Adipose tissue (tissue), 3 donors: ENCODE measurements at regions not wholly inside any gene's neighbourhood (a gene's known extent, or its start where the extent isn't known, plus 50 kb on each side); places are given as distances from the start of the nearest gene placed in this dataset.

Experiments used
- H3K27ac ChIP-seq: one replicate; pipeline ENCODE4 v1.5.1; 2013; ENCODE audit warnings: low read depth, low read length
- WGBS, 3 donors: extraction: QIAGEN DNeasy Blood & Tissue Kit; methylation state at CpG; one replicate each; pipeline ENCODE4 v1.1.7; 2013; 5-methylcytosine and 5-hydroxymethylcytosine counted together
- donor health status: healthy with polysubstance abuse.
- donor health status: Bipolar disorder and iron deficiency.
- donor health status: healthy.

DNA sequence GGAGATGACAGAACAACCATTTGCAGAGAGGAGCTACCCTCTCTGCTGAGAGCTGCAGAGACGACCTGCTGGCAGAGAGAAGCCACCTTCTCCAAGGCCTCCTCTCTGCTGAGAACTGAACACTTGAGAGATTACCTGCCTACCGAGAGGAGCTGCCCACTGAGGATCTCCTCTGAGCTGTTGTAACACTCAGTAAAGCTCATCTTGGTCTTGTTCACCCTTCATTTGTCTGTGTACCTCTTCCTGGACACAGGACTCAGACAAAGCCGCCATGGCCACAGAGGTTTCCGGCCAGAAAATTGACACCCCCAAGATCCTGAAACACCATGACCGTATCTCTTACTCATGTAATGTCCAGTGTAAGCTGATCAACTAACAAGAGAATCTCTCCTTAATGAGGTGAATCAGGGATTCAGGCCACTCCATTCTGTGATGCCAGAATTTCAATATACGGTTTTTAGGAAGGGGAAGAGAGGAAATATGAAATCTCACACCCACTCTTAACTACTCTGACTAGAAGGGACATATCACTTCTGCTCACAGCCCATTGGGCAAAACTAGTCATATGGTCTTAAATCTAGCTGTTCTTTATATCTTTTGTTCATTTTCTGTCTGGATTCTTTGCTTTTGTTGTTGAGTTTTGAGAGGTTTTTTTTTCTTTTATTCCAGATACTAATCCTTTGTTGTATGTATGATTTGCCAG, 83.8 kb downstream of the RHOU start:
- WGBS, 3 donors: 79 to 85% (median 84%) methylated on average over 6 of the region's 6 CpGs
- no peak overlapping the region for H3K27ac ChIP-seq

GRCh38 chr1:228821252-228821651, 86.0 kb downstream of the RHOU start:
- WGBS, 3 donors: 56 to 91% (median 90%) methylated on average over 2 of the region's 2 CpGs
- H3K27ac ChIP-seq: no peak overlapping the region

GRCh38 chr1:228823200-228823599, 87.9 kb downstream of the RHOU start:
- 80 to 92% (median 86%) methylated on average over 3 of the region's 3 CpGs for WGBS, 3 donors
- H3K27ac ChIP-seq: no peak overlapping the region

- no peak overlapping the region for H3K27ac ChIP-seq
- WGBS, 3 donors: 93 to 97% (median 96%) methylated on average over 7 of the region's 7 CpGs
These were observed 89.1 kb downstream of the RHOU start for GRCh38 chr1:228824366-228824765.

DNA sequence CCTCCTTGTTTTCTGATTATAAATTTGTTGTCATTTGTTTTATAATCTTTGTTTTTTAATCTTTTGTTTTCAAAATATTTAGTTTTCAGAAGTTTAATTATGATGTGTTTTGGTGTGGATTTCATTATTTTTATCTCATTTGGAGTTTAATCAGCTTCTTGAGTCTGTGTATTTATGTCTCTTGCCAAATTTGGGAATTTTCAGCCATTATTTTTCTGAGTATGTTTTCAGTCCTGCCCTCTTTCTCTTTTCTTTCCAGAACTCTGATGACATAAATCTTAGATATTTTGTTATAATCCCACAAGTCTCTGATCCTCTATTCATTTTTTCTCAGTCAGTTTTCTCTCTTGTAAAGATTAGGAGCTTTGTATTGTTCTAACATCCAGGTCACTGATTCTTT, 89.8 kb downstream of the RHOU start:
- no peak overlapping the region for H3K27ac ChIP-seq

DNA sequence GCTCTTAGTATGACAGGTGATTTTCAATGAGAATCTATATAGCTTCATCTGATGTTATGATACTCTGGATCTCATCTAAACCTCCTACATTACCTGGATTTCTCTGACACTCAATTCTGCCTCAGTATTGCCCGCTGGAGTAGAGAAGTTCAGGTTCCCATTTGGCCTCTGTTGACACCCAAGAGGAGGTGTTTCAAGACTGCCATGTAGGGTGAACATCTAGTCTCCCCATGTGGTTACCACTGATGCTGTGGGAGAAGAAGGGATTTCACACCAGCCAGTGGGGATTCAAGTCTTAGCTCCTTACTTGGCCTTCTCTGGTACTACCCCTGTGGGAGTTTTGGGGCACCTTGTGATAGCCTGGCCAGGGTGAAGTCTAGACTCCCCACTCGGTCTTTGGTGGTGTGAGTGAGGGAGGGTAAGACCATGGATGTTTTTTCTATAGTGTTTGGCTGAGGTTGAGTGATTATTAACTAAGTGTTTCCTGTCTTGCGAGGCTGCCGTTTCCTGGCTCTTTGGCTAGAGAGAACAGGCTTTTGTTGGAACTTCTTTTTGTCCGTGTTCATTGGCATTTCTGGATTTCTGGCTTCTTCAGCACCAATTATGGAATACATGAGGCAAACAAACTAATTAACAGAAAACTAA, 90.7 kb downstream of the RHOU start:
- no peak overlapping the region for H3K27ac ChIP-seq
- 47 to 77% (median 49%) methylated on average over 5 of the region's 5 CpGs for WGBS, 3 donors

GRCh38 chr1:228827019-228827418, 91.7 kb downstream of the RHOU start:
- WGBS, 3 donors: 22 to 76% (median 28%) methylated on average over 3 of the region's 3 CpGs
- H3K27ac ChIP-seq: no peak overlapping the region

DNA sequence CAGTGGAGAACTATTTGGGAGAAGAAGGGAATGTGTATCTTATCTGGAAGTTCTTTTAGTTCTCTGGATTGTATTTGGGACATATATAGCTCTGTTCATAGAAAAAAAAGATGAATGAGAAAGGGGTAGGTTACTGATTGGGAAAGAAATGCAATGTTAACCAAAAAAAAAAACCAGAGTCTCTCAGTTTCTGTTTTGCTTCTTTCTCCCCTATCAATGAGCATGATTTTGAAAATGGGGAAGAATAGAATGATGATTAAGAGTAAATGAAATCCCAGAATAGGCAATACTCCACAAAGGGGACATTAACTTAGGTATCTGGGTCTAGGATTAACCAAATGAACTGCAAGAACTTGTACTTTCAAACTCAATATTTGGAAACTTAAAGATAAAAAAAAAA, 92.9 kb downstream of the RHOU start:
- H3K27ac ChIP-seq: no peak overlapping the region

GRCh38 chr1:228830185-228830953, 95.1 kb downstream of the RHOU start:
- no peak overlapping the region for H3K27ac ChIP-seq
- 57 to 94% (median 91%) methylated on average over 14 of the region's 14 CpGs for WGBS, 3 donors

DNA sequence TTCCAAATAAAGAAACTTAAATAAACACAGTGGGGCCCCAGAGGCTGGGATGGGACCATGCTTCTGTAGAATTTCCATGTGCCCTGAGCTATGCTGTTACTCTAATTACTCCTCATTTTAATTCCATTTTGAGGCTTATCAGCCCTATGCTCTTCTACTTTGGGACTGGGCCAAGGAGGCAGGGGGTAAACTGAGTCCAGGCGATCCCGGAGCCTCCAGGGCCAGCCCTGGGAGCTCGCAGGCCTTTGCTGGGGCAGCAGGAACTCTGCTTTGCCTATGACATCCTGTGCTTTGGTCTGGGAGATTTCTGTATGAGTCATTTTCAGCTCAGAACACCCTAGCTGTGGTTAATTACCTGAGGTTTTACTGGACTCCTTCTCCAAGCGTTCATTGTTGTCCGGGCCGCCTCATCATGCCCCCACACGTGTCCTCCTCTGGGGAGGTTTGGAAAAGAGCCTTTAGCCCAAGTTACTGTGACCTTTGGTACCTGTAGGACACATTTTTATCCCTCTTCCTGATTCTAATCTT, 95.7 kb downstream of the RHOU start:
- no peak overlapping the region for H3K27ac ChIP-seq

DNA sequence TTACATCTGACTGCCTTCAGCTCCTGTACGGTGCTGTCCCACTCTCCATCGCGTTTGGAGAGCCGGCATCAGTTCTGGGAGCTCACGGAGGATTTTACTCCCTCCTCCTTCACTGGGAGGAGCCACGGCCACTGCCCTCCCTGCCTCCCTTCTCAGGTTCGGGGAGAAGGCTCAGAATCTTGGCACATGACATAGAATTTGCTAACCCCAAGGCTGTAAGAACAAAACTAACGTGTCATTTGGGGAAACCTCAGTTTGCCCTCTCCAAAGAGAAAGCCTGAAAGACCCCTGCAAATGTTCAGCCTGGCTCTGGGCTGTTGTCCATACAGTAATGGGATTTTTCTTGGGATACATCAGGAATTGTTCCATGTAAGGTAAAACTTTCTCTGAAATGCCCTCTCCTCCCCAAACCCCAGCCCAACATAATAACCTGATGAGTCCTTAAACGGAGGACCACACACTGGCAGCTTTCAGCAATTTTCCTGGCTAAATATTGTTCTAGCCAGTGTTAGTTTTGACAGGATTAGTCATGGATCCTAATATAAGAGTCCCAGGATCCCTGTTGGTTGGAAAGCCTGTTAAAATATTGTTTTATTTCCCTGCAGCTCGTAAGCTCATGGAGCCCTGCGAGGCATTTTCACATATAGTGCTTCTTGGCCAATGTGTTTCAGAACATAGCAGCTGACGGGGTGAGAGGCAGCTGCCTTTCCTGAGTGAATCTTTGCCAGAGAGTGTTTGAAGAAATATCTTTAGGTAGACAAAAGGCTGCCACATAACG, 98.8 kb downstream of the RHOU start:
- 50 to 60% (median 55%) methylated on average over 13 of the region's 13 CpGs for WGBS, 3 donors
- no peak overlapping the region for H3K27ac ChIP-seq

More for the DNA sequence above, 95.7 kb downstream of the RHOU start:
- WGBS, 3 donors: 56 to 71% (median 63%) methylated on average over 7 of the region's 7 CpGs

- WGBS, 3 donors: 91 to 99% (median 97%) methylated on average over 5 of the region's 5 CpGs
- no peak overlapping the region for H3K27ac ChIP-seq
These were observed 100.2 kb downstream of the RHOU start for GRCh38 chr1:228835456-228835855.

DNA sequence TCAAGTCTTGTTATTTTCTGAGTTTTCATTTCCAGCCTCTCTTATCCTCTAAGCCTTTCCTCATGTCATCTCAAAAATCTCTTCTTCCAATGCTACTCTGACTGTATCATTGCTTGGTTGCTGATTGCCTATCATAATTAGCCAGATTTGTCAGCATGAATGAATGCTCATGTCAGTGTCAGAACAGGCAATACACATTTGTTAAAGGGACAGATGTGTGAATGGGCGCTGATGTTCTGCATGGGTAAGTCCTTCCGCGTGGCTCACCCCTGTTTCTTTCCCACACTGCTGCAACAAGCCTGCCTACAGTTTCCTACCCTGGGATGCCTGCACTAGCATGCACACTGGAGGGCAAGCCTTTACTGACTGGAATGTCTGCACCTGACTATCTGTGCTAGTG, 100.6 kb downstream of the RHOU start:
- H3K27ac ChIP-seq: no peak overlapping the region
- 88 to 97% (median 93%) methylated on average over 3 of the region's 3 CpGs for WGBS, 3 donors

DNA sequence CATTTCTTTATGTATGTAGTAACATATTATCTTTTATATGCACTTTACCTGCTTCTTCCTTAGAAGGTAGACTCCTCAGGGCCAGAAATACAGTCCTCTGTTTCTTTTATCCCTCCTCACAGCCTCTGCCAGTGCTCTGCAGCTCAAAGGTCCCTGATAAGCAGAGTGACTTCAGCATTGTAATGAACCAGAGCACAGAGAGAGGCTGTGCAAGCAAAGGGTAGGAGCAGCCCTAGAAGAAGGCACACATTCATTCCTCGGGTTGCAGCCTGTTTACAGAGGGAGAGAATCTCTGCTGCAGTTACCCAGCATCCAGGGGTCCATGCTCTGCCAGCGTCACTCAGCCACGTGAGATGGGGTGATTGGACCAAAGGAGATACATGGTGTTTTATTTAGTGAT, 101.1 kb downstream of the RHOU start:
- 63 to 95% (median 92%) methylated on average over 3 of the region's 3 CpGs for WGBS, 3 donors
- H3K27ac ChIP-seq: no peak overlapping the region

DNA sequence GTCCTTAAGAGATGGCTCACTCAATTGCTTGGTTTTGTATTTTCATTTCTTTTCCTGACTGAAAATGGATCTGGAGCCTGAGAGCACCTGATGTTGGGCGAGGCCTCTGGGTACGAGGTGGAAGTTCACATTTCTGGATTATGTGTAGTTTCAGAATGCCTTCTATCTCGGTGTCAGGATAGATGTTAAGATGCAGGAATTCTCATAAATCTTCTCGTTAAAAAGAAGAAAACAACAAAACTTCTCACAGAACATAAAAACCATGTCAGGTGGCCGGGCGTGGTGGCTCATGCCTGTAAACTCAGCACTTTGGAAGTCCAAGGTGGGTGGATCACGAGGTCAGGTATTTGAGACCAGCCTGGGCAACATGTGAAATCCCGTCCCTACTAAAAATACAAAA, 101.8 kb downstream of the RHOU start:
- 92 to 96% (median 94%) methylated on average over 8 of the region's 8 CpGs for WGBS, 3 donors
- H3K27ac ChIP-seq: no peak overlapping the region

- WGBS, 3 donors: 21 to 43% (median 39%) methylated on average over 11 of the region's 11 CpGs
- H3K27ac ChIP-seq: no peak overlapping the region
These were observed 102.8 kb downstream of the RHOU start for GRCh38 chr1:228837817-228838716.

DNA sequence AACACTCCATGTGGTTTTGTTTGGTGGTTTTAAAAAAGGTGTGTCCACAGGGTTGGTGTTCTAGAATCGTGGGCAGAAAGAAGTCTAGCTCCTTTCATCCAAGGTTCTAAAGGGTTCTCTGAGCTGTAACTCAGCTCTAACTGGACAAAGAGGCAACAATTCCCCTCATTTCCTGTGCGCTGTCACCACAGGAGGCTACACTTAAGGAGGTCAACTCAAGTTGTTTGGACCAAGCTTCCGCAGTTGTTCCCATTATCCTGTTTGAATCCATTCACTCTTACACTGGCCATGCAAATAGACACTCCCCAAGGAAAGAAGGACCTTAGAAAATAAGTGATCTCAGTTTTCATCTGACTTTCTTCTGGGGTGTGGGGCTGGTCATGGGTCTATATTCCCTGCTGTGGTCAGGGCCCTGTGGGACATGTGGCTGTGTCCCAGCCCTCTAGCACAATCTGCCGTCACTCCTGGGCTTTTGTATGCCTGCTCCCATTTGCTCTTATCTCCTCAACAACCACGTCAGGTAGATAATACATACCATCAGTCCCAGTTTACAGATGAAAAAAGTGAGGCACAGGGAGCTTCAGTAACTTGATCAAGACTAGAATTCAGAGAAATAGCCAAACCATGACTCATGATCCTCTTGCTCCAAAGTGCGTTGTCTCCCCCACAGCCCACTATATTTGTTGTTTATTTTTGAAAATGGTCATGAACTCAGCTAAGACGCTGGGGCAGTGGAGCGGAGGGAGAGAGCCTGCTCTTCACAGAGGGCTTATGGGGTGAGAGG, 103.6 kb downstream of the RHOU start:
- 78 to 83% (median 83%) methylated on average over 8 of the region's 8 CpGs for WGBS, 3 donors
- H3K27ac ChIP-seq: no peak overlapping the region
